NCI-H2196 treated with DMSO at 0.1 percent for 48 hours (cell line): ENCODE measurements at regions not wholly inside any gene's neighbourhood (a gene's known extent, or its start where the extent isn't known, plus 50 kb on each side); places are given as distances from the start of the nearest gene placed in this dataset.
"Not testable (repeated sequence)": the region's sequence is repeated elsewhere in the genome, so short reads cannot be mapped to it uniquely, and the experiment has no call there.

Source experiments
- DNase-seq: peaks from one replicate; lab custom pipeline; 2025; ENCODE audit not compliant: unreplicated experiment; lab: John Stamatoyannopoulos, UW

GRCh38 chr3:21979706-21980105, 228.7 kb upstream of the ZNF385D start:
- DNase-seq, result no peak

GRCh38 chr3:21989341-21990042, 238.5 kb upstream of the ZNF385D start:
- no peak for DNase-seq

DNA sequence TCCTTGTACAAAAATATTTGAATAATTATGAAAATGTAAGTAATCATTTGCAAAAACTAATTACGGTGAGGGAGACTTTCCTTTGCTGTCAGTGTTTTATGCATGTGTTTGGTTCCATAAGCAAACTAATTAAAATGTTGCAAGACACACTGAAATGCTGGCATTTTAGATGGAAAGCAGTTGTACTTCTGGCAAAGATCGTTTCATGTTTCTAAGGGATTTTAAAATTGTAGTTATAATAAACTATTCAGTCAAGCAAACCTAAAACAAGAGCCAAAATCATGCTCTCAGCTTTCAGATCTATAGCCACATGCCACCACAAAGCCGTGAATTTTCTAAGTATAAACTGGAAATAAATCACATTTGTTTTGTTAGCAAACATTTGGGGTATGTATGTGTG, 240.1 kb upstream of the ZNF385D start:
- DNase-seq, result no peak

- no peak for DNase-seq
Measured at GRCh38 chr3:21995079-21995607, 244.1 kb upstream of the ZNF385D start.

DNA sequence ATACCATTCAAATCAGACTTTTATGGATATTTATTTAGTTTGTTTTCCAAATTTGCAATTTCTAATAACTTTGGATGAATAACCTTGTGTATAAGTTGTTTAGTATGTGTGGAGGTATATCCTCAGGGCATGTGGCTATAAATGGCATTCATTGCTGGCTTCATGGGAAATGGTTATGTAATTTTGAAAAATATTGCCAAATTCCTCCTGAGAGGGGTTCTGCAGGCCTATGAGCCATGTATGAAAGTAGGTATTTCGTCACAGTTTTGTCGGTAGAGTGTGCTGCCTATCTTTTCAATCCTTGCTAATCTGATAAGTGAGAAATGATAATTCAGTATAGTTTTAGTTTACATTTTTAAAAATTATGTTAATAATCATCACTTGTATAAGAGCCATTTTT, 256.4 kb upstream of the ZNF385D start:
- DNase-seq, result no peak

- DNase-seq, result no peak
Measured at GRCh38 chr3:22010997-22011396, 260.0 kb upstream of the ZNF385D start.

DNA sequence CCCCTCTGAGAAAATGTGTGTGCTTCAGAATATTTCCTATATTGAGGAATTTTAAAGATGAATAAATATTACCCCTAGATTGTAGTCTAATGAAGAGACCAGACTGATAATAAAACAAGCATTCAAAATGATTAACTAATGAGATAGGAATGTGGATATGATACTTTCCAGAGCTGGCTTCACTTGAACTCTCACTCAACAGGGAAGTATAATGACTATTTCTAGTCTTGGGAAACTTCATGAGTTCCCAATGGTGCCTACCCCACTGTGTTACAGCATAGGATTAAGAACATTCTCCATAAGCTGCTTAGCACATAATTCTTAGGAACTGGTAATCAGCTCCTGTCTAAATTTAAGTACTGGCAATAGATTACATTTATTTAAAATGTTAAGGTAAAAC, 261.5 kb upstream of the ZNF385D start:
- no peak for DNase-seq

- no peak for DNase-seq
Measured at GRCh38 chr3:22013641-22014040, 262.6 kb upstream of the ZNF385D start.

DNA sequence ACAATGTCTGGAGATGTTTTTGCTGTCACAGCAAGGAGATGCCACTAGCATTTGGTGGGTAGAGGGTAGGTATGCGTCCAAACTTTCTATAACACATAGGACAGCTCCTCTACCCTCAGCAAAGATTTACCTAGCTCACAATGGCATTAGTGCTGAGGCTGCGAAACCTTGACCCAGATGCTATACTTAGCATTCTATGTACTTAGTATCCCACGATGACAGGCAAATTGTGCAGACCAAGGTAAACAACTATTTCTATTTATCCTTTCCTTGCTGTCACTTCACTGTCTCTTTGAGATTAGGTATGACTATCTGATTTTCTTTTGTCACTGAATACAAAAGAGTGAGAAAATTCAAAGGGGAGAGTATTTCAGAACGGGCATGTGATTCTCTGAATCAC, 265.2 kb upstream of the ZNF385D start:
- DNase-seq, result no peak

- not testable (repeated sequence) for DNase-seq
Measured at GRCh38 chr3:22024638-22025037, 273.6 kb upstream of the ZNF385D start.

GRCh38 chr3:22029480-22029879, 278.5 kb upstream of the ZNF385D start:
- DNase-seq, result no peak

GRCh38 chr3:22039161-22039560, 288.2 kb upstream of the ZNF385D start:
- no peak for DNase-seq

GRCh38 chr3:22040150-22040549, 289.1 kb upstream of the ZNF385D start:
- DNase-seq, result no peak

- DNase-seq, result no peak
Measured at GRCh38 chr3:22045882-22046281, 294.9 kb upstream of the ZNF385D start.

GRCh38 chr3:22063500-22063899, 312.5 kb upstream of the ZNF385D start:
- DNase-seq, result no peak

- DNase-seq, result no peak
Measured at GRCh38 chr3:22068619-22069018, 317.6 kb upstream of the ZNF385D start.

DNA sequence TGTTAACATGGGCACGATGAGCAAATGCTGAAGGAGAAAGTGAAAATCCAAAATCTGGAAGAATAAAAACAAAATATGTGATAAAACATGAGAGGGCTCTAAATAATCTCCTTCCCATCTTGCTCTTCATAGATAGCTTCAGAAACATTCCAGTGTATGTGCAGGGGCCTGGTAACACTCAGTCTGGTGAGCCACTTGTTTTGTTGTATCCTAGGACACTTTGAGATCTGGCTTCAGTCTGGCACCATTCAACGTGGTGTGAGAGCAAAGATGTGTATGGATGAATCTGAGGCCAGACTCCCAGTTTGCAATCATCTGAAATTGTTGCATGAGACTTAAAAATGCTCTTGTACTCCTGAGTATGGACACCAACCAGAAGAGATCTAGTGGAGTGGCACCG, 337.2 kb upstream of the ZNF385D start:
- DNase-seq, result no peak

DNA sequence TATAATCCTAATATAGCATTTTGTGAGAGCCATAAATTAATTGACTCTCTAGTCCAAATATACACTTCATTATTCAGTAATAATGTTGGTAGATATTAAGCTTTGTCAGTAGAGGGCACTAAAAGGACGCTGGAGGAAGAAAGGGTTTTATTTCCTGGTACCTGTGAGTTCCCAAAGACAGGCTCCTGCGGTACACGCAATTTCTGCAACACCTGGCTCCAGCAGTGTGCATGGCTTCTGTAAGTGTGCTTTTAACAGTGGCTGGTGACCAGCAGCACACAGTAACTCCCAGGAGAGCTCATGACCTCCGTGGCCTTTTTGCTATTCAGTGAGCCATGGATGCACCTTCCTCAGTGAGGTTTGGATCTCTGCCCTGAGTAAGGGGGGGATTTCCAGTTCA, 338.3 kb upstream of the ZNF385D start:
- DNase-seq, result no peak

DNA sequence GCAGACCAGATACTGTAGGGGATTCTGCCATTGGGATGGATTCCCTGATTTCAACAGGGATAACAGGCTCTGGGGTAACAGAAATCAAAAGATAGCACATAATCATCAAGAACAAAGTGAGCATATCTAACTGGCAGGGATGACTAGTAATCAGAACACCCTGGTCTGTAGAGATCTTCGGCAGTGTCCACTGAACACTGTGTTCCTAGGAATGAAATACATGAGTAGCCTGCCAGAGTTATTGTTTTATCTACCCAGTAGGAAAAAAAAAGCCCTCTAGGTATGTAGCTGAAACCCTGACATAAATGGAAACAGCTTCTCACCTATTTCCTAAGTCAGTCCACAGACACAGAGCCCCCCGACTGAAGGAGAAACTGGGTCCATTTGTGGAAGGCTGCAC, 340.3 kb upstream of the ZNF385D start:
- DNase-seq, result no peak

- DNase-seq, result no peak
Measured at GRCh38 chr3:22098021-22098420, 347.0 kb upstream of the ZNF385D start.

GRCh38 chr3:22101351-22101750, 350.3 kb upstream of the ZNF385D start:
- DNase-seq, result no peak

GRCh38 chr3:22101811-22102210, 350.8 kb upstream of the ZNF385D start:
- DNase-seq, result no peak

DNA sequence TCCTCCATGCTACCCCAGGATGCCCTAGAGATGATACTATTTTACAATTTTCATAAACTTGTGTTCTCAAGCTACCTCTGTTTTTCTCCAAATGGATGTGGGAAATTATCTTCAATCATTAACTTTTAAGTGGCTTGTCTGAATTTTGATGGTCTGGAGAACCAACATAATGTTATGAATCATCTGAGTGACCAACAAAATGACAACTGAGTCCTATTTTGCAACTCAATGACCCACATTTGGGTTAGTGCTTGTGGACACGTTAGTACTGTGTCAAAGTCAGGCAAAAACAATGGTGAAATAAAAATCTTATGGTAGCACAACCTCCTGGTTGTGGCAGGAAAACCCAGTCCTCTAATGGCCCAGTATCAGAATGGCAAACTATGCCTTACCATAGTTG, 352.4 kb upstream of the ZNF385D start:
- no peak for DNase-seq
